ENCODE measurements at regions not wholly inside any gene's neighbourhood (a gene's known extent, or its start where the extent isn't known, plus 50 kb on each side); places are given as distances from the start of the nearest gene placed in this dataset.

DNA sequence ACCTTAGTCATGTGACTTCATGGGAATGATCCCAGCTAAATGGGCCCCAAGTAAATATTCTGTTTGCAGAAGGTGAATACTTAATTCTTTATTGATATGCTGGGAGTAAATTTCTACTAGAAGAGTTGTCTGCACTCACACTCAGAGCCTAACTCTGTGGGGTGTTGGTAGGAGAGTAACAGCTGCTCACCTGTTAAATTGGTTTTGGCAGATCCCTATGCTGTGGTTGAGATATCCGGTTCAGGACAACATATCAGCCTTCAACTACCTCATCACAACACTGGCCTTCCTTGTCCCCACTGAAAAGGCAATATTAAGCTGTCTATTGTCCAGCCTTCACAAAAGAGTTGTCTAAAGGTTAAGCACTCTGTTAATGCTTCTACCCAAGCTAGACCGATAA lies 738.3 kb downstream of the INHBA start:
- intact Hi-C loops (cut with DNase I), result no loop called here
- Histone ChIP-seq H3K36me3 (no peaks in the 10 kb centered on the region), H3K4me3 (no peak overlapping the region), H3K4me1 (no peaks in the 10 kb centered on the region), H3K27me3 (no peaks in the 10 kb centered on the region), H3K27ac (no peak overlapping the region), H3K9me3 (no peaks in the 10 kb centered on the region)
- DNase-seq (no peak), ATAC-seq (no peak)
- TF ChIP-seq, protein P1, sequence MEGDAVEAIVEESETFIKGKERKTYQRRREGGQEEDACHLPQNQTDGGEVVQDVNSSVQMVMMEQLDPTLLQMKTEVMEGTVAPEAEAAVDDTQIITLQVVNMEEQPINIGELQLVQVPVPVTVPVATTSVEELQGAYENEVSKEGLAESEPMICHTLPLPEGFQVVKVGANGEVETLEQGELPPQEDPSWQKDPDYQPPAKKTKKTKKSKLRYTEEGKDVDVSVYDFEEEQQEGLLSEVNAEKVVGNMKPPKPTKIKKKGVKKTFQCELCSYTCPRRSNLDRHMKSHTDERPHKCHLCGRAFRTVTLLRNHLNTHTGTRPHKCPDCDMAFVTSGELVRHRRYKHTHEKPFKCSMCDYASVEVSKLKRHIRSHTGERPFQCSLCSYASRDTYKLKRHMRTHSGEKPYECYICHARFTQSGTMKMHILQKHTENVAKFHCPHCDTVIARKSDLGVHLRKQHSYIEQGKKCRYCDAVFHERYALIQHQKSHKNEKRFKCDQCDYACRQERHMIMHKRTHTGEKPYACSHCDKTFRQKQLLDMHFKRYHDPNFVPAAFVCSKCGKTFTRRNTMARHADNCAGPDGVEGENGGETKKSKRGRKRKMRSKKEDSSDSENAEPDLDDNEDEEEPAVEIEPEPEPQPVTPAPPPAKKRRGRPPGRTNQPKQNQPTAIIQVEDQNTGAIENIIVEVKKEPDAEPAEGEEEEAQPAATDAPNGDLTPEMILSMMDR (IDR thresholded peaks at IDR 0.05), result no peak

DNA sequence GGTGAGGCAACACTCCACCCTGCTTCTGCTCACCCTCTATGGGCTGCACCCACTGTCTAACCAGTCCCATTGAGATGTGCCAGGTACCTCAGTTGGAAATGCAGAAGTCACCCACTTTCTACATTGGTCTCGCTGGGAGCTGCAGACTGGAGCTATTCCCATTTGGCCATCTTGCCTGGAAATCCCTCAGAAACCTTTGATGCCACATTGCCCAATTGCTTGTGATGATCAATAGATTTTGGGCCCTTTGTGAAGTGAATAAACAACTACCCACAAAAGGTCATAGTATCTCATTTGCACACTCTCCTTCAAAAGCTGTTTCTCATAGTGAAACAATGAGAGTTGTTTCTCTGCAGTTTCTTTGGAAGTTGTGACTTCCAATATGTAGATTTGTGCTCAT lies 742.9 kb downstream of the INHBA start:
- intact Hi-C loops (cut with DNase I), result no loop called here
- Histone ChIP-seq H3K4me3 (no peak overlapping the region), H3K27me3 (no peaks in the 10 kb centered on the region), H3K36me3 (no peaks in the 10 kb centered on the region), H3K9me3 (peaks cover 0 to 4% of the 10 kb centered on the region in 2 donors), H3K4me1 (no peaks in the 10 kb centered on the region), H3K27ac (no peak overlapping the region)
- ATAC-seq (no peak), DNase-seq (no peak)
- TF ChIP-seq, protein P1 (IDR thresholded peaks at IDR 0.05), result no peak

DNA sequence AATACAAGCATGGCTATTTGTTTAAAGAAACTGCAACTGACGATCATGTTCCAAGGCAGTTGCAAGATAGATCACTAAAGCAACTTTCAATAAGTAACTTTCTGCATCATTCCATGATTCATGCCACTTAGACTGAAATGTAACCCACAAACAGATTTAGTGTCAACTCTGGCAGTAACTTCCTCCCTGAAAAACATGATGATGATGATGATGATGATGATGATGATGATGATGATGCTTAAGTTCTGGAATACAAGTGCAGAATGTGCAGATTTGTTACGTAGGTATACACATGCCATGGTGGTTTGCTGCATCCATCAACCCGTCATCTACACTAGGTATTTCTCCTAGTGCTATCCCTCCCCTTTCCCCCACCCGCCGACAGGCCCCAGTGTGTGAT lies 754.7 kb downstream of the INHBA start:
- Histone ChIP-seq H3K9me3 (peaks cover 5 to 43% of the 10 kb centered on the region in 2 donors), H3K27me3 (no peaks in the 10 kb centered on the region), H3K4me1 (no peaks in the 10 kb centered on the region), H3K36me3 (no peaks in the 10 kb centered on the region), H3K27ac (no peak overlapping the region), H3K4me3 (no peak overlapping the region)
- DNase-seq (no peak), ATAC-seq (no peak)
- intact Hi-C loops (cut with DNase I), result no loop called here
- TF ChIP-seq, protein P1 (IDR thresholded peaks at IDR 0.05), result no peak

DNA sequence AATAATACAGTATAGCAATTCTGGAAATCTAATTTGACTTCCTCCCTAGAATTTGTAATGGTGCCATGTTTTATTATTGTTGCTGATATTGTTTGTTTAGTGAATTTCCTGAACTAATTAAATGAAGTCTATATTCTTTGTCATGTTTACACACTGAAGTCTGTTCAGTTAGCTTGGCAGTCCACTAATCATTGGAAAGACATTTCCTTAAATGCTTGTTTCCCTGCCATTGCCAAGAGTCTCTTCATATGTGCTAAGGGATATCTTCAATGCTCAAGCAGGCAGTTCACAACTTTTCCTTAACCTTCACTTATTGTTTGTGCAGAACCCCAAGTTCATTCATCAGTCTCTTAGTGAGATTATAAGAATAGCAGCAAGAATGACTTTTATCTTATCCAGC lies 755.3 kb downstream of the INHBA start:
- Histone ChIP-seq H3K4me1 (no peaks in the 10 kb centered on the region), H3K4me3 (no peak overlapping the region), H3K27me3 (no peaks in the 10 kb centered on the region), H3K36me3 (no peaks in the 10 kb centered on the region), H3K9me3 (peaks cover 5 to 43% of the 10 kb centered on the region in 2 donors), H3K27ac (no peak overlapping the region)
- ATAC-seq (no peak), DNase-seq (no peak)
- intact Hi-C loops (cut with DNase I), result no loop called here
- TF ChIP-seq, protein P1 (IDR thresholded peaks at IDR 0.05), result no peak

DNA sequence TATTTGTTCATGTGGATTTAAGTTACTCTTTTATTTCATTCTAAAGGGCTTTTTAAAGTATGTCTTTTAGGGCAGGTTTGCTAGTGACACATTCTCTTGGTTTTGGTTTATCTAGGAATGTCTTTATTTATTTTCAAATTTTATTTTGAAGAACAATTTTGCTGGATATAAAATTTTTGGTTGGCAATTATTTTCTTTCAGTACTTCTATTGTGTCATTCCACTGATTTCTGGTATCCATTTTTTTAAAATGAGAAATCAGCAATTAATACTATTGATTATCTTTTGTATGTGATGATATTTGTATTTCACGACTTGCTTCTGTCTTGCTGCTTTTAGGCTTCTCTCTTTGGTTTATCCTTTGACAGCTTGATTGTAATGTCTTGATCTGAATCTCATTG lies 756.3 kb downstream of the INHBA start:
- no peak overlapping the region for H3K27ac ChIP-seq
- no peaks in the 10 kb centered on the region for H3K27me3 ChIP-seq
- H3K9me3 ChIP-seq, result peaks cover 5 to 45% of the 10 kb centered on the region in 2 donors
- ATAC-seq, result no peak
- intact Hi-C loops (cut with DNase I), result no loop called here
- H3K36me3 ChIP-seq, result no peaks in the 10 kb centered on the region
- no peak for DNase-seq
- no peaks in the 10 kb centered on the region for H3K4me1 ChIP-seq
- no peak overlapping the region for H3K4me3 ChIP-seq
- TF ChIP-seq, protein P1 (IDR thresholded peaks at IDR 0.05), result no peak

Measured in left lung (tissue), 4 donors.